Heart left ventricle (tissue), 16 donors: ENCODE measurements at regions not wholly inside any gene's neighbourhood (a gene's known extent, or its start where the extent isn't known, plus 50 kb on each side); places are given as distances from the start of the nearest gene placed in this dataset.

ENCODE experiments used
- ATAC-seq, 4 donors: fragments of 200-7000 bp; cut with Tn5 transposase; one replicate each; pipeline ENCODE4 v1.9.1; 2020 to 2022; ENCODE audit warnings: moderate library complexity in 4 of 4, mild to moderate bottlenecking in 3 of 4, moderate number of reproducible peaks in 1 of 4
- DNase-seq, 5 donors: peaks; one replicate each; pipeline ENCODE4 v3.0.0-alpha.2; 2020
- H3K27ac ChIP-seq, 12 donors: fragments of 200-600 bp; sonication (generic) in 4 of 12; one replicate each; pipeline versions ENCODE4 v1.5.0 to v1.8.0; 2016 to 2022; ENCODE audit warnings: mild to moderate bottlenecking in 2 of 12
- H3K27me3 ChIP-seq, 9 donors: fragments of 200-600 bp; sonication (generic) in 2 of 9; one replicate each; pipeline versions ENCODE4 v1.5.1 to v1.8.0; 2016 to 2022; ENCODE audit warnings: mild to moderate bottlenecking in 3 of 9
- H3K36me3 ChIP-seq, 9 donors: fragments of 200-600 bp; sonication (generic) in 2 of 9; one replicate each; pipeline versions ENCODE4 v1.5.0 to v1.8.0; 2018 to 2022; ENCODE audit warnings: mild to moderate bottlenecking in 2 of 9
- H3K4me1 ChIP-seq, 12 donors: fragments of 200-600 bp; sonication (generic) in 4 of 12; one replicate each; pipeline versions ENCODE4 v1.5.0 to v1.8.0; 2016 to 2022; ENCODE audit warnings: mild to moderate bottlenecking in 3 of 12
- H3K4me3 ChIP-seq, 12 donors: fragments of 200-600 bp; sonication (generic) in 4 of 12; one replicate each; pipeline versions ENCODE4 v1.5.0 to v1.8.0; 2017 to 2022; ENCODE audit warnings: mild to moderate bottlenecking in 9 of 12, moderate library complexity in 4 of 12
- H3K9me3 ChIP-seq, 12 donors: fragments of 200-600 bp; sonication (generic) in 4 of 12; one replicate each; pipeline versions ENCODE4 v1.5.0 to v1.8.0; 2016 to 2022; ENCODE audit warnings: mild to moderate bottlenecking in 1 of 12
- CTCF ChIP-seq, 12 donors: fragments of 200-600 bp; sonication (generic) in 4 of 12; IDR thresholded peaks; one replicate each; pipeline versions ENCODE4 v1.5.0 to v1.8.0; 2018 to 2022; ENCODE audit warnings: antibody characterized with exemption in 12 of 12, mild to moderate bottlenecking in 5 of 12
- POLR2A ChIP-seq, 2 donors: fragments of 450-650 bp; IDR thresholded peaks; one replicate each; pipeline ENCODE4 v1.6.1; 2017; ENCODE audit warnings: antibody characterized with exemption in 2 of 2, mild to moderate bottlenecking in 2 of 2, moderate library complexity in 2 of 2
- WGBS, 4 donors: extraction: QIAGEN DNeasy Blood & Tissue Kit in 2 of 4; methylation state at CpG; one replicate each; pipeline versions ENCODE4 v1.1.5 to v1.1.7; 2013 to 2018; 5-methylcytosine and 5-hydroxymethylcytosine counted together
- intact Hi-C, 10 donors: fragments of 100-400 bp; cut with DNase I; formaldehyde crosslinking; loops; one replicate each; pipeline versions ENCODE4 v1.11.1 to v1.14.2; 2022
- donor health status: ischemic (EF 13 %, LVEDD 7.1; RV severe dilation, severe dysfunction).
- donor health status: healthy with polysubstance abuse.
- donor health status: DM: no; HTN: yes; CAD: no.
- donor health status: DM: no; HTN: no; CAD: no.
- donor health status: ischemic (EF 25% LVEDD 6.9; RV normal size, moderate dysfunction).
- donor health status: ischemic (EF 25% LVEDD 5.7; RV mildly dilated, moderate dysfunction).
- donor health status: healthy.
- donor health status: DM: yes; HTN: yes; CAD: no.
- donor health status: ischemic (EF 35%, LVEDD 5.7; RV mildly dilated, moderate dysfunction).
- donor health status: nonischemic (EF 11% LVEDD 7.7; RV severe dilation, severe dysfunction).
- donor health status: DM: yes; HTN: yes; CAD: no.
- donor health status: PGD.
- donor health status: ischemic (EF 29% LVEDD 5.4; RV normal size, mild dysfunction).
- donor health status: nonischemic (EF 23%, LVEDD 6.1; RV moderate dilation, normal function).

GRCh38 chr6:14785493-14785790 is 460.4 kb upstream of the JARID2 start:
- Histone ChIP-seq H3K4me3 (no peak overlapping the region), H3K9me3 (no peaks in the 10 kb centered on the region), H3K27ac (no peak overlapping the region), H3K36me3 (no peaks in the 10 kb centered on the region), H3K27me3 (no peaks in the 10 kb centered on the region), H3K4me1 (no peaks in the 10 kb centered on the region)
- DNase-seq (no peak), ATAC-seq (no peak)
- no peak for TF ChIP-seq CTCF (IDR thresholded peaks at IDR 0.05)
- no peak for TF ChIP-seq POLR2A (IDR thresholded peaks at IDR 0.05)
- WGBS, 4 donors, result 86 to 96% (median 89%) methylated on average over 2 of the region's 2 CpGs
- intact Hi-C loops, result no loop called here

GRCh38 chr6:14786008-14786407 is 459.9 kb upstream of the JARID2 start:
- H3K27ac ChIP-seq, result no peak overlapping the region
- no peaks in the 10 kb centered on the region for H3K27me3 ChIP-seq
- no peaks in the 10 kb centered on the region for H3K4me1 ChIP-seq
- H3K4me3 ChIP-seq, result no peak overlapping the region
- no peaks in the 10 kb centered on the region for H3K36me3 ChIP-seq
- DNase-seq (no peak), ATAC-seq (no peak)
- TF ChIP-seq POLR2A (IDR thresholded peaks at IDR 0.05) (no peak), CTCF (IDR thresholded peaks at IDR 0.05) (no peak)
- intact Hi-C loops, result no loop called here
- H3K9me3 ChIP-seq, result no peaks in the 10 kb centered on the region
- WGBS, 4 donors, result 97 to 100% (median 99%) methylated on average over 3 of the region's 3 CpGs

GRCh38 chr6:14786455-14786854 is 459.4 kb upstream of the JARID2 start:
- DNase-seq, result no peak

GRCh38 chr6:14787250-14787649 is 458.6 kb upstream of the JARID2 start:
- TF ChIP-seq POLR2A (IDR thresholded peaks at IDR 0.05) (no peak), CTCF (IDR thresholded peaks at IDR 0.05) (no peak)
- ATAC-seq (no peak), DNase-seq (no peak)
- Histone ChIP-seq H3K27me3 (no peaks in the 10 kb centered on the region), H3K9me3 (no peaks in the 10 kb centered on the region), H3K4me3 (no peak overlapping the region), H3K4me1 (no peaks in the 10 kb centered on the region), H3K27ac (no peak overlapping the region), H3K36me3 (no peaks in the 10 kb centered on the region)
- 95 to 98% (median 97%) methylated on average over 2 of the region's 2 CpGs for WGBS, 4 donors
- intact Hi-C loops, result no loop called here

More at GRCh38 chr6:14786455-14786854, 459.4 kb upstream of the JARID2 start:
- no peaks in the 10 kb centered on the region for H3K36me3 ChIP-seq
- H3K27ac ChIP-seq, result no peak overlapping the region
- no peak overlapping the region for H3K4me3 ChIP-seq
- H3K4me1 ChIP-seq, result no peaks in the 10 kb centered on the region
- intact Hi-C loops, result no loop called here
- ATAC-seq, result no peak
- H3K27me3 ChIP-seq, result no peaks in the 10 kb centered on the region
- TF ChIP-seq POLR2A (IDR thresholded peaks at IDR 0.05) (no peak), CTCF (IDR thresholded peaks at IDR 0.05) (no peak)
- no peaks in the 10 kb centered on the region for H3K9me3 ChIP-seq
- WGBS, 4 donors, result 80 to 95% (median 94%) methylated on average over 3 of the region's 3 CpGs
